AG04450 (cell line): ENCODE measurements at regions not wholly inside any gene's neighbourhood (a gene's known extent, or its start where the extent isn't known, plus 50 kb on each side); places are given as distances from the start of the nearest gene placed in this dataset.
"Not testable (repeated sequence)": the region's sequence is repeated elsewhere in the genome, so short reads cannot be mapped to it uniquely, and the experiment has no call there.

Experiments
- CTCF ChIA-PET: fragments of 300-600, 350-600 bp; formaldehyde crosslinking; extraction: SDS; loops from one replicate; lab custom pipeline; 2022; ENCODE audit warnings: antibody characterized with exemption, inconsistent platforms; lab: Charles Lee
- POLR2A ChIA-PET: fragments of 350-600 bp; formaldehyde crosslinking; extraction: SDS; loops from one replicate; lab custom pipeline; 2021; ENCODE audit warnings: antibody characterized with exemption, inconsistent platforms; lab: Yijun Ruan, JAX
- DNase-seq: peaks from one replicate; pipeline ENCODE4 v3.0.0-alpha.2; 2011; ENCODE audit warnings: low read depth, low spot score
- H3K27ac ChIP-seq: one replicate; pipeline ENCODE4 v1.5.1; 2012; ENCODE audit warnings: low read depth, low read length, control low read depth
- H3K27me3 ChIP-seq: one replicate; pipeline ENCODE4 v1.6.0; 2012; ENCODE audit warnings: low read length; ENCODE audit not compliant: control insufficient read depth, insufficient read depth
- H3K4me3 ChIP-seq: 2 replicates; pipeline ENCODE4 v1.5.1; 2011; ENCODE audit warnings: mild to moderate bottlenecking, low read depth, low read length, control low read depth
- H3K9me3 ChIP-seq: 2 replicates; pipeline ENCODE4 v1.5.1; 2012; ENCODE audit warnings: low read length; ENCODE audit not compliant: control insufficient read depth, insufficient read depth
- CTCF ChIP-seq: IDR thresholded peaks from 2 replicates; pipeline ENCODE4 v1.5.1; 2011; ENCODE audit warnings: low read depth, low read length, control low read depth, inconsistent platforms

DNA sequence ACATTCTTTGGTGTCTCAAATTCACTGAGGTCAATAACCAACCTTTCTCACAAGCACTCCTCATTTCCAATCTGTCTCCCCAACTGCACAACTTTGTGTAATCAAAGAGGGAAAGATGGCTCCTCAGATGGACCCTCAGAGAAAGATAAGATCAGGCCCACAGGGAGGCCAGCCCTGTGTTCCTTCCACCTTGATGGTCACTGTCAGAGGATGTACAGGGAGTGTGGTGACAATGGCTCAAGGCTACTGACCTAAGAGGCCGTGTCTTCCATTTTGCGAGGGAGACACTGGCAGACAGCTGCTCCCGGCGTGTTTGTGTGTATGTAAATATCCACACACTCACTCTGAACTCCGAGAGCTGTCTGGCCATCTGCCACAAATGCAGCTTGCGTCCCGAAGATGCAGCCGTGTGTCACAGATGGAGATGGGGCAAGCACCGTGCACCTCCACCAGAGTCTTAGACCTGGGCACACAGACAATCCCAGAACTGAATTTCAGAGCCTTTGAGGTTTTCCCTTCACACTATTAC is 712.1 kb upstream of the NRP1 start:
- CTCF ChIA-PET = interaction anchor here (0.6 kb wide), 1 partner anchor 110 kb away, joined by 3 read pairs; no protein-coding TSS in a partner anchor
- POLR2A ChIA-PET = no interaction called here
- H3K27ac ChIP-seq = no peak overlapping the region
- no peak for DNase-seq
- H3K27me3 ChIP-seq = peaks cover 6% of the 10 kb centered on the region
- H3K4me3 ChIP-seq = no peak overlapping the region
- H3K9me3 ChIP-seq = no peaks in the 10 kb centered on the region; the same call in 1 of the 2 replicates
- no peak for TF ChIP-seq CTCF

DNA sequence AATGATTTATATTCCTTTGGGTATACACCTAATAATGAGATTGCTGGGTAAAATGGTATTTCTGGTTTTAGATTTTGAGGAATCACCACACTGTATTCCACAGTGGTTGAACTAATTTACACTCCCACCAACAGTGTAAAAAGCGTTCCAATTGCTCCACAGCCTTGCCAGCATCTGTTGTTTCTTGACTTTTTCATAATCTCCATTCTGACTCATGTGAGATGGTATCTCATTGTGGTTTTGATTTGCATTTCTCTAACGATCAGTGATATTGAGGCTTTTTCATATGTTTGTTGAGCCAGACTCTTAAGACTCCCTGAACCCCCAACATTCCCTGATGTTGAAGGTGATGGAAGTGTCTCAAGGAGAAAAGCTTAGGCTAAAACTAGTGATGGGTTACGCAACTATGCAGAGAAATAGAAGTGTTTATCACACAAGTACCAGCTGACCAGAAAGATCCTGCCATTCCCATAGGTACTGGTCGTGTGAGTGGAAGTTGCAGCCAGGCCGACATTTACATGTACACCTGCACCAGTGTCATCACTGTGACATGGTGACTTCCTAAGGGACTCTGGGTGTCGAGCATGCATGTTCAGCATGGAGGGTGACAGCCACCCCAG is 711.2 kb upstream of the NRP1 start:
- POLR2A ChIA-PET = no interaction called here
- TF ChIP-seq CTCF = no peak
- DNase-seq = no peak

GRCh38 chr10:34041871-34042270 is 707.4 kb upstream of the NRP1 start:
- DNase-seq = no peak
- no peak overlapping the region for H3K4me3 ChIP-seq
- H3K27ac ChIP-seq = no peak overlapping the region
- H3K27me3 ChIP-seq = no peaks in the 10 kb centered on the region
- ChIA-PET POLR2A (interaction anchor here (0.7 kb wide), 1 partner anchor 349 kb away, joined by 3 read pairs; no protein-coding TSS in a partner anchor), CTCF (no interaction called here)
- no peaks in the 10 kb centered on the region for H3K9me3 ChIP-seq
- no peak for TF ChIP-seq CTCF

More for the DNA sequence above, 711.2 kb upstream of the NRP1 start:
- CTCF ChIA-PET = interaction anchor here (0.6 kb wide), 1 partner anchor 109 kb away, joined by 3 read pairs; no protein-coding TSS in a partner anchor
- Histone ChIP-seq H3K27ac (no peak overlapping the region), H3K4me3 (no peak overlapping the region), H3K9me3 (no peaks in the 10 kb centered on the region; the same call in 1 of the 2 replicates), H3K27me3 (peaks cover 6% of the 10 kb centered on the region)

DNA sequence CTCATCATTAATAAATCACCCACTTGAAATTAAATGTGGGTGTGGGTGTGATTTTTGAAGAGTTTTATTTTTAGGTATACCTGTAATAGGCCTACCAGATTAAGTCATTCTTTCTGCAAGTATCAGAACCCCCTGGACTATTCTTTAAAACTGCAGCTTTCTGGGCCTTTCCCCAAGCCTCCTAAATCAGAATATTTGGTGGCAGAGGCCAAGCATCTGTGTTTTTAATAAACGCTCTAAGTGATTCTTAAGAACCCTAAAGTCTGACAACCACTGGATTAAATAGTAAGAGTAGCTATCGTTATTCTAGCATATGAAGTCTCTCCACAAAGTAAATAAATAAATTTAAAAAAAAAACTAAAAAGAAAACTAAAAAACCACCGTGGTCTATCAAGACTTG is 703.0 kb upstream of the NRP1 start:
- Histone ChIP-seq H3K9me3 (peaks cover 9% of the 10 kb centered on the region; the same call in 1 of the 2 replicates), H3K27ac (no peak overlapping the region), H3K4me3 (no peak overlapping the region), H3K27me3 (no peaks in the 10 kb centered on the region)
- ChIA-PET CTCF (interaction anchor here (0.7 kb wide), 1 partner anchor 710 kb away, joined by 3 read pairs; no protein-coding TSS in a partner anchor), POLR2A (no interaction called here)
- no peak for TF ChIP-seq CTCF
- DNase-seq = no peak

- CTCF ChIA-PET = interaction anchor here (1.0 kb wide), 1 partner anchor 603 kb away, joined by 4 read pairs; no protein-coding TSS in a partner anchor
- H3K4me3 ChIP-seq, POLR2A ChIA-PET, H3K27me3 ChIP-seq, H3K27ac ChIP-seq, DNase-seq, H3K9me3 ChIP-seq: not testable (repeated sequence)
These were observed 700.8 kb upstream of the NRP1 start for GRCh38 chr10:34035241-34035790.
